Gastrocnemius medialis (tissue), 4 donors: ENCODE measurements at regions not wholly inside any gene's neighbourhood (a gene's known extent, or its start where the extent isn't known, plus 50 kb on each side); places are given as distances from the start of the nearest gene placed in this dataset.

Experiments
- POLR2A ChIP-seq, 2 donors: fragments of 450-650 bp; IDR thresholded peaks; one replicate each; pipeline ENCODE4 v1.6.1; 2017; ENCODE audit warnings: antibody characterized with exemption in 2 of 2, mild to moderate bottlenecking in 2 of 2, moderate library complexity in 2 of 2
- TF ChIP-seq, protein P1 (sequence below), 5 experiments: fragments of 450-650 bp in 3 of 5; fragments of 200-600 bp in 2 of 5; sonication (generic) in 2 of 5; IDR thresholded peaks in 4 of 5; conservative IDR thresholded peaks in 1 of 5; 1 replicate in 4 of 5; 2 replicates in 1 of 5; pipeline ENCODE4 v1.5.1; 2016 to 2019; ENCODE audit warnings: antibody characterized with exemption in 5 of 5, mild to moderate bottlenecking in 3 of 5, moderate library complexity in 3 of 5

GRCh38 chr2:183456177-183456576 lies 331.9 kb downstream of the NUP35 start:
- TF ChIP-seq, protein P1, sequence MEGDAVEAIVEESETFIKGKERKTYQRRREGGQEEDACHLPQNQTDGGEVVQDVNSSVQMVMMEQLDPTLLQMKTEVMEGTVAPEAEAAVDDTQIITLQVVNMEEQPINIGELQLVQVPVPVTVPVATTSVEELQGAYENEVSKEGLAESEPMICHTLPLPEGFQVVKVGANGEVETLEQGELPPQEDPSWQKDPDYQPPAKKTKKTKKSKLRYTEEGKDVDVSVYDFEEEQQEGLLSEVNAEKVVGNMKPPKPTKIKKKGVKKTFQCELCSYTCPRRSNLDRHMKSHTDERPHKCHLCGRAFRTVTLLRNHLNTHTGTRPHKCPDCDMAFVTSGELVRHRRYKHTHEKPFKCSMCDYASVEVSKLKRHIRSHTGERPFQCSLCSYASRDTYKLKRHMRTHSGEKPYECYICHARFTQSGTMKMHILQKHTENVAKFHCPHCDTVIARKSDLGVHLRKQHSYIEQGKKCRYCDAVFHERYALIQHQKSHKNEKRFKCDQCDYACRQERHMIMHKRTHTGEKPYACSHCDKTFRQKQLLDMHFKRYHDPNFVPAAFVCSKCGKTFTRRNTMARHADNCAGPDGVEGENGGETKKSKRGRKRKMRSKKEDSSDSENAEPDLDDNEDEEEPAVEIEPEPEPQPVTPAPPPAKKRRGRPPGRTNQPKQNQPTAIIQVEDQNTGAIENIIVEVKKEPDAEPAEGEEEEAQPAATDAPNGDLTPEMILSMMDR (IDR thresholded peaks at IDR 0.05 in 4 of 5, conservative IDR thresholded peaks at IDR 0.05 in 1 of 5): no peak
- TF ChIP-seq POLR2A (IDR thresholded peaks at IDR 0.05): no peak
